Astrocyte (in vitro differentiated cells and primary cell): ENCODE measurements at regions not wholly inside any gene's neighbourhood (a gene's known extent, or its start where the extent isn't known, plus 50 kb on each side); places are given as distances from the start of the nearest gene placed in this dataset.

ENCODE experiments used
- DNase-seq: peaks from one replicate; pipeline ENCODE4 v3.0.0-alpha.2; 2010; ENCODE audit warnings: low read depth
- FAIRE-seq: peaks from 2 replicates; lab custom pipeline; 2011; peaks lifted over from hg19 to GRCh38; lab: Jason Lieb, UNC
- H2AFZ ChIP-seq: 2 replicates; pipeline ENCODE4 v1.6.0; 2012; ENCODE audit warnings: low read depth, low read length, inconsistent platforms
- H3K27ac ChIP-seq: 2 replicates; pipeline ENCODE4 v1.5.1; 2011; ENCODE audit warnings: low read depth, low read length, inconsistent platforms
- H3K27me3 ChIP-seq: 2 replicates; pipeline ENCODE4 v1.6.0; 2011; ENCODE audit warnings: low read length, inconsistent platforms; ENCODE audit not compliant: insufficient read depth
- H3K36me3 ChIP-seq: 2 replicates; pipeline ENCODE4 v1.5.1; 2011; ENCODE audit warnings: low read length, inconsistent platforms; ENCODE audit not compliant: insufficient read depth
- H3K4me1 ChIP-seq: 2 replicates; pipeline ENCODE4 v1.5.1; 2011; ENCODE audit warnings: low read length, inconsistent platforms; ENCODE audit not compliant: insufficient read depth
- H3K4me2 ChIP-seq: 2 replicates; pipeline ENCODE4 v1.6.0; 2012; ENCODE audit warnings: low read length, inconsistent platforms
- H3K4me3 ChIP-seq: 2 replicates; pipeline ENCODE4 v1.5.1; 2011; ENCODE audit warnings: low read depth, mild to moderate bottlenecking, low read length, inconsistent platforms; ENCODE audit not compliant: insufficient read depth
- H3K79me2 ChIP-seq: 2 replicates; pipeline ENCODE4 v1.6.0; 2012; ENCODE audit warnings: mild to moderate bottlenecking, low read length, inconsistent platforms; ENCODE audit not compliant: insufficient read depth
- H3K9ac ChIP-seq: 2 replicates; pipeline ENCODE4 v1.6.0; 2012; ENCODE audit warnings: mild to moderate bottlenecking, low read length, inconsistent platforms
- H3K9me3 ChIP-seq: 2 replicates; pipeline ENCODE4 v1.5.1; 2012; ENCODE audit warnings: low read depth, mild to moderate bottlenecking, low read length, inconsistent platforms; ENCODE audit not compliant: insufficient read depth
- H4K20me1 ChIP-seq: 2 replicates; pipeline ENCODE4 v1.6.0; 2012; ENCODE audit warnings: low read length, inconsistent platforms; ENCODE audit not compliant: insufficient read depth
- H3K27ac Mint-ChIP-seq: one replicate; pipeline ENCODE4 v1.8.0; 2021; ENCODE audit warnings: mild to moderate bottlenecking, mixed read lengths; ENCODE audit not compliant: unreplicated experiment
- H3K27me3 Mint-ChIP-seq: one replicate; pipeline ENCODE4 v1.8.0; 2021; ENCODE audit warnings: low read depth, mixed read lengths; ENCODE audit not compliant: unreplicated experiment
- H3K36me3 Mint-ChIP-seq: one replicate; pipeline ENCODE4 v1.8.0; 2021; ENCODE audit warnings: low read depth, mixed read lengths; ENCODE audit not compliant: unreplicated experiment
- H3K4me1 Mint-ChIP-seq: one replicate; pipeline ENCODE4 v1.8.0; 2021; ENCODE audit warnings: low read depth, mixed read lengths; ENCODE audit not compliant: unreplicated experiment
- H3K4me3 Mint-ChIP-seq: one replicate; pipeline ENCODE4 v1.8.0; 2021; ENCODE audit warnings: mild to moderate bottlenecking, moderate library complexity, mixed read lengths; ENCODE audit not compliant: unreplicated experiment
- H3K9me3 Mint-ChIP-seq: one replicate; pipeline ENCODE4 v1.8.0; 2021; ENCODE audit warnings: mild to moderate bottlenecking, mixed read lengths; ENCODE audit not compliant: unreplicated experiment
- EZH2 ChIP-seq: IDR thresholded peaks from 2 replicates; pipeline ENCODE4 v1.6.1; 2012; ENCODE audit warnings: mild to moderate bottlenecking, low read length, inconsistent platforms; ENCODE audit not compliant: insufficient read depth
- TF ChIP-seq, protein P1 (sequence below): IDR thresholded peaks from 2 replicates; pipeline ENCODE4 v1.5.1; 2011; ENCODE audit warnings: low read depth, mild to moderate bottlenecking, inconsistent platforms, low read length, moderate library complexity; ENCODE audit not compliant: insufficient read depth

GRCh38 chr10:43753397-43754061 is 104.8 kb upstream of the ZNF32 start:
- no peaks in the 10 kb centered on the region for H3K36me3 Mint-ChIP-seq
- H3K27me3 ChIP-seq = no peaks in the 10 kb centered on the region
- H3K79me2 ChIP-seq = no peaks in the 10 kb centered on the region
- no peaks in the 10 kb centered on the region for H3K4me1 ChIP-seq
- H3K9me3 Mint-ChIP-seq = no peaks in the 10 kb centered on the region
- H3K4me1 Mint-ChIP-seq = no peaks in the 10 kb centered on the region
- H3K27ac Mint-ChIP-seq = no peak overlapping the region
- no peaks in the 10 kb centered on the region for H3K36me3 ChIP-seq
- H2AFZ ChIP-seq = no peak overlapping the region
- FAIRE-seq (no peak), DNase-seq (no peak)
- no peak overlapping the region for H3K9ac ChIP-seq
- H3K27ac ChIP-seq = no peak overlapping the region
- H4K20me1 ChIP-seq = no peaks in the 10 kb centered on the region
- H3K4me2 ChIP-seq = no peak overlapping the region
- H3K4me3 ChIP-seq = no peak overlapping the region
- no peaks in the 10 kb centered on the region for H3K9me3 ChIP-seq
- TF ChIP-seq, protein P1, sequence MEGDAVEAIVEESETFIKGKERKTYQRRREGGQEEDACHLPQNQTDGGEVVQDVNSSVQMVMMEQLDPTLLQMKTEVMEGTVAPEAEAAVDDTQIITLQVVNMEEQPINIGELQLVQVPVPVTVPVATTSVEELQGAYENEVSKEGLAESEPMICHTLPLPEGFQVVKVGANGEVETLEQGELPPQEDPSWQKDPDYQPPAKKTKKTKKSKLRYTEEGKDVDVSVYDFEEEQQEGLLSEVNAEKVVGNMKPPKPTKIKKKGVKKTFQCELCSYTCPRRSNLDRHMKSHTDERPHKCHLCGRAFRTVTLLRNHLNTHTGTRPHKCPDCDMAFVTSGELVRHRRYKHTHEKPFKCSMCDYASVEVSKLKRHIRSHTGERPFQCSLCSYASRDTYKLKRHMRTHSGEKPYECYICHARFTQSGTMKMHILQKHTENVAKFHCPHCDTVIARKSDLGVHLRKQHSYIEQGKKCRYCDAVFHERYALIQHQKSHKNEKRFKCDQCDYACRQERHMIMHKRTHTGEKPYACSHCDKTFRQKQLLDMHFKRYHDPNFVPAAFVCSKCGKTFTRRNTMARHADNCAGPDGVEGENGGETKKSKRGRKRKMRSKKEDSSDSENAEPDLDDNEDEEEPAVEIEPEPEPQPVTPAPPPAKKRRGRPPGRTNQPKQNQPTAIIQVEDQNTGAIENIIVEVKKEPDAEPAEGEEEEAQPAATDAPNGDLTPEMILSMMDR = no peak
- TF ChIP-seq EZH2 = no peak
- peaks cover 32% of the 10 kb centered on the region for H3K27me3 Mint-ChIP-seq
- H3K4me3 Mint-ChIP-seq = no peak overlapping the region

DNA sequence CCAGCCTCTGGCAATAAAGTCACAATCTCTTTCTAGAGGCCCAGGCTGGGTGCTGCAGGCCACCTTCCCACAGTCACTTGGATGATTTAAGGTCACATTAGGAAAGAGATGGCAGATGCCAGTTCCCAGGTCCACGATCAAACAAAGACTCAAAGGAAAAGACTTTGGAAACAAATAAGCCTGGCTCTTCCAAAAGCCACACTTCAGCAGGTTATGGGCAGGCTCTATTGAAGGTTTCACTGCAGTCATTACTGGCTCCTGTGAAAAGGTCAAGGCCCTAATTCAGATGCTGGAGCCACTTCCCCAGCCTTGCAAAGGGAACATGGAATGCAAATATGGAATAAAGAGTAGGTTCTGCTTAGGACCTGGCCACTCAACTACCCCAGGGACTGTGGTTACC is 104.0 kb upstream of the ZNF32 start:
- DNase-seq (no peak), FAIRE-seq (no peak)
- Mint-ChIP-seq H3K27me3 (peaks cover 35% of the 10 kb centered on the region), H3K4me1 (no peaks in the 10 kb centered on the region), H3K27ac (no peak overlapping the region), H3K36me3 (no peaks in the 10 kb centered on the region), H3K9me3 (no peaks in the 10 kb centered on the region), H3K4me3 (no peak overlapping the region)
- no peak overlapping the region for H3K9ac ChIP-seq
- H4K20me1 ChIP-seq = no peaks in the 10 kb centered on the region
- H3K4me3 ChIP-seq = no peak overlapping the region
- H3K4me1 ChIP-seq = no peaks in the 10 kb centered on the region
- no peak overlapping the region for H2AFZ ChIP-seq
- H3K4me2 ChIP-seq = no peak overlapping the region
- no peaks in the 10 kb centered on the region for H3K27me3 ChIP-seq
- H3K36me3 ChIP-seq = no peaks in the 10 kb centered on the region
- no peak overlapping the region for H3K27ac ChIP-seq
- H3K79me2 ChIP-seq = no peaks in the 10 kb centered on the region
- H3K9me3 ChIP-seq = no peaks in the 10 kb centered on the region
- TF ChIP-seq, protein P1 = no peak
- no peak for TF ChIP-seq EZH2

DNA sequence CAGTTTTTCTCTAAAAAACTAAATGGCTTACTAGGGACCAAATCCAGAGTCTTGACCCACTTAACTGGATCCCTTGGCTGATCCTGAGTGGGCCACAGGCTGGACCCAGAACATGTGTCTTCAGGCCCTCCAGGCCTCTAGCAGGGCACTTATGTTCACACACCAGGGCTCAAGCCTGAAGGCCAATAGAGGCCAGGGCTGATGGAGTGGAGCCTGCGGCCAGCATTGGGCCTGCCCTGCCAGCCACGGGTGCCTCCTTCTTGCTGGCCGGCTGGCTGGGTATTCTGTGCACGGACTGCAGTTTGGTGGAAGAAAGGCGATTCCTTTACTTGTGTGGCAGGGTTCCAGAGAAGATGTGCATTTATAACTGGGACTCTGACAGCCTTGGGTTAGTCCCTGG is 103.0 kb upstream of the ZNF32 start:
- Histone ChIP-seq H3K4me3 (no peak overlapping the region), H2AFZ (no peak overlapping the region), H3K27me3 (no peaks in the 10 kb centered on the region), H3K27ac (no peak overlapping the region), H3K79me2 (no peaks in the 10 kb centered on the region), H4K20me1 (no peaks in the 10 kb centered on the region), H3K9me3 (peaks cover 2% of the 10 kb centered on the region), H3K9ac (no peak overlapping the region), H3K4me1 (no peaks in the 10 kb centered on the region), H3K4me2 (no peak overlapping the region), H3K36me3 (no peaks in the 10 kb centered on the region)
- no peak overlapping the region for H3K27ac Mint-ChIP-seq
- H3K27me3 Mint-ChIP-seq = peaks cover 35% of the 10 kb centered on the region
- DNase-seq = no peak
- no peaks in the 10 kb centered on the region for H3K4me1 Mint-ChIP-seq
- no peak overlapping the region for H3K4me3 Mint-ChIP-seq
- H3K9me3 Mint-ChIP-seq = no peaks in the 10 kb centered on the region
- FAIRE-seq = no peak
- no peaks in the 10 kb centered on the region for H3K36me3 Mint-ChIP-seq
- TF ChIP-seq, protein P1 = no peak
- no peak for TF ChIP-seq EZH2
